SK-N-SH treated with all-trans-retinoic acid at 6 μM for 48 hours (cell line): ENCODE measurements at regions not wholly inside any gene's neighbourhood (a gene's known extent, or its start where the extent isn't known, plus 50 kb on each side); places are given as distances from the start of the nearest gene placed in this dataset.

Source experiments
- ATAC-seq: fragments of 200-7000 bp; cut with Tn5 transposase; 3 replicates; pipeline ENCODE4 v1.9.1; 2020; ENCODE audit warnings: mild to moderate bottlenecking, moderate library complexity
- BACH2 ChIP-seq: fragments of 250-450 bp; sonication (Bioruptor Pico); IDR thresholded peaks from 2 replicates; pipeline ENCODE4 v1.9.0; 2021; ENCODE audit warnings: mild to moderate bottlenecking, borderline replicate concordance
- CSDC2 ChIP-seq: fragments of 250-450 bp; sonication (Bioruptor Pico); IDR thresholded peaks from 2 replicates; pipeline ENCODE4 v1.5.0; 2020; ENCODE audit warnings: mild to moderate bottlenecking, moderate library complexity
- CSRNP3 ChIP-seq: fragments of 250-450 bp; sonication (Bioruptor Pico); IDR thresholded peaks from 2 replicates; pipeline ENCODE4 v1.5.1; 2021; ENCODE audit warnings: mild to moderate bottlenecking, moderate library complexity
- GLIS3 ChIP-seq: fragments of 250-450 bp; sonication (Bioruptor Pico); IDR thresholded peaks from 2 replicates; pipeline ENCODE4 v1.5.0; 2020; ENCODE audit warnings: mild to moderate bottlenecking, moderate library complexity
- ISL1 ChIP-seq: fragments of 250-450 bp; sonication (Bioruptor Pico); IDR thresholded peaks from 2 replicates; pipeline ENCODE4 v2.1.2; 2022; ENCODE audit warnings: mild to moderate bottlenecking, moderate library complexity
- OSR1 ChIP-seq: fragments of 250-450 bp; sonication (Bioruptor Pico); IDR thresholded peaks from 2 replicates; pipeline ENCODE4 v1.8.0; 2022; ENCODE audit warnings: moderate library complexity, mild to moderate bottlenecking, inconsistent platforms
- PATZ1 ChIP-seq: fragments of 250-450 bp; sonication (Bioruptor Pico); IDR thresholded peaks from 2 replicates; pipeline ENCODE4 v1.8.0; 2020; ENCODE audit warnings: mild to moderate bottlenecking, moderate library complexity, borderline replicate concordance
- POU6F1 ChIP-seq: fragments of 250-450 bp; sonication (Bioruptor Pico); IDR thresholded peaks from 2 replicates; pipeline ENCODE4 v1.8.0; 2021; ENCODE audit warnings: low read depth, mild to moderate bottlenecking, moderate library complexity, borderline replicate concordance
- PPARA ChIP-seq: fragments of 250-450 bp; sonication (Bioruptor Pico); IDR thresholded peaks from 2 replicates; pipeline ENCODE4 v1.5.0; 2020; ENCODE audit warnings: mild to moderate bottlenecking, borderline replicate concordance
- RARB ChIP-seq: fragments of 250-450 bp; sonication (Bioruptor Pico); IDR thresholded peaks from 2 replicates; pipeline ENCODE4 v1.8.0; 2021; ENCODE audit warnings: mild to moderate bottlenecking, moderate library complexity
- SNAI2 ChIP-seq: fragments of 250-450 bp; sonication (Bioruptor Pico); IDR thresholded peaks from 2 replicates; pipeline ENCODE4 v1.5.0; 2020; ENCODE audit warnings: mild to moderate bottlenecking, moderate library complexity
- TCF4 ChIP-seq: fragments of 250-450 bp; sonication (Bioruptor Pico); IDR thresholded peaks from 2 replicates; pipeline ENCODE4 v1.8.0; 2021; ENCODE audit warnings: mild to moderate bottlenecking, moderate library complexity, borderline replicate concordance
- TSHZ2 ChIP-seq: fragments of 250-450 bp; sonication (Bioruptor Pico); IDR thresholded peaks from 2 replicates; pipeline ENCODE4 v1.5.0; 2020; ENCODE audit warnings: mild to moderate bottlenecking, moderate library complexity
- ZC3H10 ChIP-seq: fragments of 250-450 bp; sonication (Bioruptor Pico); IDR thresholded peaks from 2 replicates; pipeline ENCODE4 v1.5.1; 2021; ENCODE audit warnings: mild to moderate bottlenecking, moderate library complexity
- ZFP3 ChIP-seq: fragments of 250-450 bp; sonication (Bioruptor Pico); IDR thresholded peaks from 2 replicates; pipeline ENCODE4 v1.5.0; 2020; ENCODE audit warnings: mild to moderate bottlenecking, moderate library complexity
- ZNF565 ChIP-seq: fragments of 450-650 bp; formaldehyde crosslinking; conservative IDR thresholded peaks from 2 replicates; pipeline ENCODE4 v1.5.0; 2020; ENCODE audit warnings: low read depth, mild to moderate bottlenecking, moderate library complexity
- ZNF70 ChIP-seq: fragments of 450-650 bp; formaldehyde crosslinking; IDR thresholded peaks from 2 replicates; pipeline ENCODE4 v1.5.0; 2020; ENCODE audit warnings: mild to moderate bottlenecking, moderate library complexity
- ZNF8 ChIP-seq: fragments of 450-650 bp; formaldehyde crosslinking; IDR thresholded peaks from 2 replicates; pipeline ENCODE4 v1.5.0; 2020; ENCODE audit warnings: mild to moderate bottlenecking, moderate library complexity

- TF ChIP-seq TCF4 (CRISPR knock-in tag): no peak
- TF ChIP-seq PATZ1: no peak
- TF ChIP-seq TSHZ2 (CRISPR knock-in tag): no peak
- TF ChIP-seq ZC3H10 (CRISPR knock-in tag): no peak
- no peak for TF ChIP-seq RARB (CRISPR knock-in tag)
- no peak for TF ChIP-seq ZNF8
- TF ChIP-seq SNAI2: no peak
- TF ChIP-seq ZNF565: no peak
- no peak for TF ChIP-seq OSR1 (CRISPR knock-in tag)
Measured at GRCh38 chr1:233547726-233548125, 66.2 kb upstream of the KCNK1 start (continued).

- TF ChIP-seq GLIS3 (CRISPR knock-in tag): no peak
- no peak for TF ChIP-seq PATZ1
- no peak for TF ChIP-seq BACH2 (CRISPR knock-in tag)
- TF ChIP-seq CSDC2 (CRISPR knock-in tag): no peak
- no peak for TF ChIP-seq ZC3H10 (CRISPR knock-in tag)
- TF ChIP-seq TCF4 (CRISPR knock-in tag): no peak
- TF ChIP-seq TSHZ2 (CRISPR knock-in tag): no peak
- TF ChIP-seq ZNF565: no peak
- TF ChIP-seq ZNF70: no peak
- no peak for TF ChIP-seq ZFP3
- TF ChIP-seq PPARA (CRISPR knock-in tag): no peak
- TF ChIP-seq SNAI2: no peak
- no peak for TF ChIP-seq ISL1 (CRISPR knock-in tag)
- no peak for ATAC-seq
Measured at GRCh38 chr1:233549404-233549803, 64.5 kb upstream of the KCNK1 start.

GRCh38 chr1:233549917-233550316 is 64.0 kb upstream of the KCNK1 start:
- TF ChIP-seq PPARA (CRISPR knock-in tag): no peak
- no peak for TF ChIP-seq ZFP3
- TF ChIP-seq RARB (CRISPR knock-in tag): no peak
- TF ChIP-seq OSR1 (CRISPR knock-in tag): no peak
- no peak for TF ChIP-seq ZNF565
- TF ChIP-seq CSRNP3 (CRISPR knock-in tag): no peak
- no peak for TF ChIP-seq POU6F1 (CRISPR knock-in tag)
- no peak for TF ChIP-seq ZNF8
- TF ChIP-seq ZC3H10 (CRISPR knock-in tag): no peak
- TF ChIP-seq TSHZ2 (CRISPR knock-in tag): no peak
- no peak for TF ChIP-seq TCF4 (CRISPR knock-in tag)
- ATAC-seq: no peak
